NCI-H187 (cell line): ENCODE measurements at regions not wholly inside any gene's neighbourhood (a gene's known extent, or its start where the extent isn't known, plus 50 kb on each side); places are given as distances from the start of the nearest gene placed in this dataset.

Experiments used
- DNase-seq, 2 experiments: peaks; one replicate each; lab custom pipeline; 2025; lab: John Stamatoyannopoulos, UW

- no peak for DNase-seq
Observed at GRCh38 chr4:157514711-157515110, 294.2 kb downstream of the GRIA2 start.

GRCh38 chr4:157509341-157509740 is 288.8 kb downstream of the GRIA2 start:
- no peak for DNase-seq

GRCh38 chr4:157502656-157503055 is 282.1 kb downstream of the GRIA2 start:
- no peak for DNase-seq

GRCh38 chr4:157459785-157460184 is 239.3 kb downstream of the GRIA2 start:
- no peak for DNase-seq

- no peak for DNase-seq
Observed at GRCh38 chr4:157447195-157447594, 226.7 kb downstream of the GRIA2 start.

- no peak for DNase-seq
Observed at GRCh38 chr4:157444014-157444413, 223.5 kb downstream of the GRIA2 start.

GRCh38 chr4:157443537-157443936 is 223.0 kb downstream of the GRIA2 start:
- no peak for DNase-seq

GRCh38 chr4:157425897-157426296 is 205.4 kb downstream of the GRIA2 start:
- no peak for DNase-seq

- no peak for DNase-seq
Observed at GRCh38 chr4:157423526-157424020, 203.0 kb downstream of the GRIA2 start.

GRCh38 chr4:157421365-157421764 is 200.8 kb downstream of the GRIA2 start:
- no peak for DNase-seq
